ENCODE measurements at regions not wholly inside any gene's neighbourhood (a gene's known extent, or its start where the extent isn't known, plus 50 kb on each side); places are given as distances from the start of the nearest gene placed in this dataset.

DNA sequence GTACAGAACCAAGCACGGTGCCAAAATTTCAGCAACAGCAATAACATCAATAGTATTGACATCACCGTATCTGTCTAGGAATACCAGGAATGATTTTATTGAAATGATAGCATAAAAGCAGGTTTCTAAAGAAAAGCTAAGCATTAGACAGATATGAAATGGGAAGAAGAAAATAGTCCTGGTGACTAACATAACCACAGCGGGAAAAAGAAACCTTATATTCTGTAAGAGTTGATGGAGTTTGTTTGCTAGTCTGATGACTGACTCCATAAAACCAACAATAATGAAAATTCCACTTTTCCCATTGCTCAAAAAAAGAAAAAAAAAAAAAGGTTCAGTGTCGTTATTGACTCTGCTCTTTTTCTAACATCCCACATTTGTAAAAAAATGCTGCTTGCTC is 668.3 kb downstream of the IPMK start:
- Histone ChIP-seq H2AFZ (no peak overlapping the region), H4K20me1 (replicated peaks; ENCODE audit: insufficient read depth) (no peaks in the 10 kb centered on the region), H3K36me3 (ENCODE audit: insufficient read depth) (no peaks in the 10 kb centered on the region), H3K4me3 (no peak overlapping the region), H3K9me2 (ENCODE audit: insufficient read depth) (no peaks in the 10 kb centered on the region), H3K27ac (ENCODE audit: low read depth) (no peak overlapping the region), H3K4me1 (ENCODE audit: insufficient read depth) (no peaks in the 10 kb centered on the region), H3K4me2 (no peak overlapping the region), H3F3A (replicated peaks; ENCODE audit: low read depth) (no peaks in the 10 kb centered on the region), H3K79me2 (replicated peaks; ENCODE audit: insufficient read depth) (no peaks in the 10 kb centered on the region), H3K27me3 (ENCODE audit: insufficient read depth) (no peaks in the 10 kb centered on the region)
- H3K27ac Mint-ChIP-seq, result no peak overlapping the region
- DNase-seq (ENCODE audit: low spot score), result no peak
- no peaks in the 10 kb centered on the region for H3K9me3 Mint-ChIP-seq
- no peak overlapping the region for H3K4me3 Mint-ChIP-seq
- TF ChIP-seq EZH2 (IDR thresholded peaks at IDR 0.05; ENCODE audit: low read depth, unreplicated experiment), result no peak
- TF ChIP-seq, protein P1, sequence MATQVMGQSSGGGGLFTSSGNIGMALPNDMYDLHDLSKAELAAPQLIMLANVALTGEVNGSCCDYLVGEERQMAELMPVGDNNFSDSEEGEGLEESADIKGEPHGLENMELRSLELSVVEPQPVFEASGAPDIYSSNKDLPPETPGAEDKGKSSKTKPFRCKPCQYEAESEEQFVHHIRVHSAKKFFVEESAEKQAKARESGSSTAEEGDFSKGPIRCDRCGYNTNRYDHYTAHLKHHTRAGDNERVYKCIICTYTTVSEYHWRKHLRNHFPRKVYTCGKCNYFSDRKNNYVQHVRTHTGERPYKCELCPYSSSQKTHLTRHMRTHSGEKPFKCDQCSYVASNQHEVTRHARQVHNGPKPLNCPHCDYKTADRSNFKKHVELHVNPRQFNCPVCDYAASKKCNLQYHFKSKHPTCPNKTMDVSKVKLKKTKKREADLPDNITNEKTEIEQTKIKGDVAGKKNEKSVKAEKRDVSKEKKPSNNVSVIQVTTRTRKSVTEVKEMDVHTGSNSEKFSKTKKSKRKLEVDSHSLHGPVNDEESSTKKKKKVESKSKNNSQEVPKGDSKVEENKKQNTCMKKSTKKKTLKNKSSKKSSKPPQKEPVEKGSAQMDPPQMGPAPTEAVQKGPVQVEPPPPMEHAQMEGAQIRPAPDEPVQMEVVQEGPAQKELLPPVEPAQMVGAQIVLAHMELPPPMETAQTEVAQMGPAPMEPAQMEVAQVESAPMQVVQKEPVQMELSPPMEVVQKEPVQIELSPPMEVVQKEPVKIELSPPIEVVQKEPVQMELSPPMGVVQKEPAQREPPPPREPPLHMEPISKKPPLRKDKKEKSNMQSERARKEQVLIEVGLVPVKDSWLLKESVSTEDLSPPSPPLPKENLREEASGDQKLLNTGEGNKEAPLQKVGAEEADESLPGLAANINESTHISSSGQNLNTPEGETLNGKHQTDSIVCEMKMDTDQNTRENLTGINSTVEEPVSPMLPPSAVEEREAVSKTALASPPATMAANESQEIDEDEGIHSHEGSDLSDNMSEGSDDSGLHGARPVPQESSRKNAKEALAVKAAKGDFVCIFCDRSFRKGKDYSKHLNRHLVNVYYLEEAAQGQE (IDR thresholded peaks at IDR 0.05; ENCODE audit: unreplicated experiment), result no peak
- no peak for TF ChIP-seq JUNB (IDR thresholded peaks at IDR 0.05; ENCODE audit: unreplicated experiment)
- TF ChIP-seq ZNF114 (CRISPR knock-in tag; IDR thresholded peaks at IDR 0.05), result no peak
- TF ChIP-seq STAT1 (IDR thresholded peaks at IDR 0.05; ENCODE audit: unreplicated experiment), result no peak
- TF ChIP-seq, protein P2, sequence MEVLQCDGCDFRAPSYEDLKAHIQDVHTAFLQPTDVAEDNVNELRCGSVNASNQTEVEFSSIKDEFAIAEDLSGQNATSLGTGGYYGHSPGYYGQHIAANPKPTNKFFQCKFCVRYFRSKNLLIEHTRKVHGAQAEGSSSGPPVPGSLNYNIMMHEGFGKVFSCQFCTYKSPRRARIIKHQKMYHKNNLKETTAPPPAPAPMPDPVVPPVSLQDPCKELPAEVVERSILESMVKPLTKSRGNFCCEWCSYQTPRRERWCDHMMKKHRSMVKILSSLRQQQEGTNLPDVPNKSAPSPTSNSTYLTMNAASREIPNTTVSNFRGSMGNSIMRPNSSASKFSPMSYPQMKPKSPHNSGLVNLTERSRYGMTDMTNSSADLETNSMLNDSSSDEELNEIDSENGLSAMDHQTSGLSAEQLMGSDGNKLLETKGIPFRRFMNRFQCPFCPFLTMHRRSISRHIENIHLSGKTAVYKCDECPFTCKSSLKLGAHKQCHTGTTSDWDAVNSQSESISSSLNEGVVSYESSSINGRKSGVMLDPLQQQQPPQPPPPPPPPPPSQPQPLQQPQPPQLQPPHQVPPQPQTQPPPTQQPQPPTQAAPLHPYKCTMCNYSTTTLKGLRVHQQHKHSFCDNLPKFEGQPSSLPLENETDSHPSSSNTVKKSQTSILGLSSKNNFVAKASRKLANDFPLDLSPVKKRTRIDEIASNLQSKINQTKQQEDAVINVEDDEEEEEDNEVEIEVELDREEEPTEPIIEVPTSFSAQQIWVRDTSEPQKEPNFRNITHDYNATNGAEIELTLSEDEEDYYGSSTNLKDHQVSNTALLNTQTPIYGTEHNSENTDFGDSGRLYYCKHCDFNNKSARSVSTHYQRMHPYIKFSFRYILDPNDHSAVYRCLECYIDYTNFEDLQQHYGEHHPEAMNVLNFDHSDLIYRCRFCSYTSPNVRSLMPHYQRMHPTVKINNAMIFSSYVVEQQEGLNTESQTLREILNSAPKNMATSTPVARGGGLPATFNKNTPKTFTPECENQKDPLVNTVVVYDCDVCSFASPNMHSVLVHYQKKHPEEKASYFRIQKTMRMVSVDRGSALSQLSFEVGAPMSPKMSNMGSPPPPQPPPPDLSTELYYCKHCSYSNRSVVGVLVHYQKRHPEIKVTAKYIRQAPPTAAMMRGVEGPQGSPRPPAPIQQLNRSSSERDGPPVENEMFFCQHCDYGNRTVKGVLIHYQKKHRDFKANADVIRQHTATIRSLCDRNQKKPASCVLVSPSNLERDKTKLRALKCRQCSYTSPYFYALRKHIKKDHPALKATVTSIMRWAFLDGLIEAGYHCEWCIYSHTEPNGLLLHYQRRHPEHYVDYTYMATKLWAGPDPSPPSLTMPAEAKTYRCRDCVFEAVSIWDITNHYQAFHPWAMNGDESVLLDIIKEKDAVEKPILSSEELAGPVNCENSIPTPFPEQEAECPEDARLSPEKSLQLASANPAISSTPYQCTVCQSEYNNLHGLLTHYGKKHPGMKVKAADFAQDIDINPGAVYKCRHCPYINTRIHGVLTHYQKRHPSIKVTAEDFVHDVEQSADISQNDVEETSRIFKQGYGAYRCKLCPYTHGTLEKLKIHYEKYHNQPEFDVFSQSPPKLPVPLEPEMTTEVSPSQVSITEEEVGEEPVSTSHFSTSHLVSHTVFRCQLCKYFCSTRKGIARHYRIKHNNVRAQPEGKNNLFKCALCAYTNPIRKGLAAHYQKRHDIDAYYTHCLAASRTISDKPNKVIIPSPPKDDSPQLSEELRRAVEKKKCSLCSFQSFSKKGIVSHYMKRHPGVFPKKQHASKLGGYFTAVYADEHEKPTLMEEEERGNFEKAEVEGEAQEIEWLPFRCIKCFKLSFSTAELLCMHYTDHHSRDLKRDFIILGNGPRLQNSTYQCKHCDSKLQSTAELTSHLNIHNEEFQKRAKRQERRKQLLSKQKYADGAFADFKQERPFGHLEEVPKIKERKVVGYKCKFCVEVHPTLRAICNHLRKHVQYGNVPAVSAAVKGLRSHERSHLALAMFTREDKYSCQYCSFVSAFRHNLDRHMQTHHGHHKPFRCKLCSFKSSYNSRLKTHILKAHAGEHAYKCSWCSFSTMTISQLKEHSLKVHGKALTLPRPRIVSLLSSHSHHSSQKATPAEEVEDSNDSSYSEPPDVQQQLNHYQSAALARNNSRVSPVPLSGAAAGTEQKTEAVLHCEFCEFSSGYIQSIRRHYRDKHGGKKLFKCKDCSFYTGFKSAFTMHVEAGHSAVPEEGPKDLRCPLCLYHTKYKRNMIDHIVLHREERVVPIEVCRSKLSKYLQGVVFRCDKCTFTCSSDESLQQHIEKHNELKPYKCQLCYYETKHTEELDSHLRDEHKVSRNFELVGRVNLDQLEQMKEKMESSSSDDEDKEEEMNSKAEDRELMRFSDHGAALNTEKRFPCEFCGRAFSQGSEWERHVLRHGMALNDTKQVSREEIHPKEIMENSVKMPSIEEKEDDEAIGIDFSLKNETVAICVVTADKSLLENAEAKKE (CRISPR knock-in tag; IDR thresholded peaks at IDR 0.05), result no peak
- no peak for TF ChIP-seq NANOG (IDR thresholded peaks at IDR 0.05; ENCODE audit: borderline replicate concordance)
- TF ChIP-seq EZH2phosphoT487 (IDR thresholded peaks at IDR 0.05; ENCODE audit: unreplicated experiment), result no peak
- no peak for TF ChIP-seq ZNF331 (CRISPR knock-in tag; IDR thresholded peaks at IDR 0.05; ENCODE audit: low read depth)
- TF ChIP-seq, protein P3, sequence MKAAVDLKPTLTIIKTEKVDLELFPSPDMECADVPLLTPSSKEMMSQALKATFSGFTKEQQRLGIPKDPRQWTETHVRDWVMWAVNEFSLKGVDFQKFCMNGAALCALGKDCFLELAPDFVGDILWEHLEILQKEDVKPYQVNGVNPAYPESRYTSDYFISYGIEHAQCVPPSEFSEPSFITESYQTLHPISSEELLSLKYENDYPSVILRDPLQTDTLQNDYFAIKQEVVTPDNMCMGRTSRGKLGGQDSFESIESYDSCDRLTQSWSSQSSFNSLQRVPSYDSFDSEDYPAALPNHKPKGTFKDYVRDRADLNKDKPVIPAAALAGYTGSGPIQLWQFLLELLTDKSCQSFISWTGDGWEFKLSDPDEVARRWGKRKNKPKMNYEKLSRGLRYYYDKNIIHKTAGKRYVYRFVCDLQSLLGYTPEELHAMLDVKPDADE (IDR thresholded peaks at IDR 0.05), result no peak
- no peak for TF ChIP-seq POLR2AphosphoS5 (IDR thresholded peaks at IDR 0.05; ENCODE audit: low read depth)
- no peak for TF ChIP-seq CREB1 (CRISPR knock-in tag; IDR thresholded peaks at IDR 0.05; ENCODE audit: low read depth)
- ATAC-seq, result no peak
- H3K4me1 Mint-ChIP-seq, result no peaks in the 10 kb centered on the region
- no peaks in the 10 kb centered on the region for H3K27me3 Mint-ChIP-seq (ENCODE audit: insufficient read depth, low read depth, poor library complexity)
- H3K36me3 Mint-ChIP-seq (ENCODE audit: low read depth), result no peaks in the 10 kb centered on the region
